ENCODE measurements at regions not wholly inside any gene's neighbourhood (a gene's known extent, or its start where the extent isn't known, plus 50 kb on each side); places are given as distances from the start of the nearest gene placed in this dataset.

GRCh38 chr1:195965036-195965435, 643.2 kb downstream of the KCNT2 start:
- ATAC-seq = no peak
- TF ChIP-seq ZNF70 (CRISPR knock-in tag; IDR thresholded peaks at IDR 0.05) (no peak), ZFP3 (CRISPR knock-in tag; IDR thresholded peaks at IDR 0.05) (no peak), BACH2 (CRISPR knock-in tag; IDR thresholded peaks at IDR 0.05; ENCODE audit: borderline replicate concordance) (no peak), ISL1 (CRISPR knock-in tag; IDR thresholded peaks at IDR 0.05) (no peak)

- TF ChIP-seq ZFP30 (CRISPR knock-in tag; IDR thresholded peaks at IDR 0.05) = no peak
- no peak for TF ChIP-seq TSHZ2 (CRISPR knock-in tag; IDR thresholded peaks at IDR 0.05)
- TF ChIP-seq, protein P1, sequence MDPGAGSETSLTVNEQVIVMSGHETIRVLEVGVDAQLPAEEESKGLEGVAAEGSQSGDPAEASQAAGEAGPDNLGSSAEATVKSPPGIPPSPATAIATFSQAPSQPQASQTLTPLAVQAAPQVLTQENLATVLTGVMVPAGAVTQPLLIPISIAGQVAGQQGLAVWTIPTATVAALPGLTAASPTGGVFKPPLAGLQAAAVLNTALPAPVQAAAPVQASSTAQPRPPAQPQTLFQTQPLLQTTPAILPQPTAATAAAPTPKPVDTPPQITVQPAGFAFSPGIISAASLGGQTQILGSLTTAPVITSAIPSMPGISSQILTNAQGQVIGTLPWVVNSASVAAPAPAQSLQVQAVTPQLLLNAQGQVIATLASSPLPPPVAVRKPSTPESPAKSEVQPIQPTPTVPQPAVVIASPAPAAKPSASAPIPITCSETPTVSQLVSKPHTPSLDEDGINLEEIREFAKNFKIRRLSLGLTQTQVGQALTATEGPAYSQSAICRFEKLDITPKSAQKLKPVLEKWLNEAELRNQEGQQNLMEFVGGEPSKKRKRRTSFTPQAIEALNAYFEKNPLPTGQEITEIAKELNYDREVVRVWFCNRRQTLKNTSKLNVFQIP (CRISPR knock-in tag; IDR thresholded peaks at IDR 0.05; ENCODE audit: borderline replicate concordance, low read depth) = no peak
- no peak for TF ChIP-seq ZFP3 (CRISPR knock-in tag; IDR thresholded peaks at IDR 0.05)
- no peak for TF ChIP-seq ARNTL (CRISPR knock-in tag; IDR thresholded peaks at IDR 0.05; ENCODE audit: borderline replicate concordance, low read depth)
- TF ChIP-seq TCF4 (CRISPR knock-in tag; IDR thresholded peaks at IDR 0.05; ENCODE audit: borderline replicate concordance) = no peak
- TF ChIP-seq CSRNP3 (CRISPR knock-in tag; IDR thresholded peaks at IDR 0.05) = no peak
- TF ChIP-seq RARB (CRISPR knock-in tag; IDR thresholded peaks at IDR 0.05) = no peak
- TF ChIP-seq CREB5 (CRISPR knock-in tag; IDR thresholded peaks at IDR 0.05; ENCODE audit: low read depth) = no peak
- no peak for TF ChIP-seq ZNF565 (CRISPR knock-in tag; conservative IDR thresholded peaks at IDR 0.05; ENCODE audit: low read depth)
- no peak for TF ChIP-seq BACH2 (CRISPR knock-in tag; IDR thresholded peaks at IDR 0.05; ENCODE audit: borderline replicate concordance)
- no peak for ATAC-seq
These were observed 643.7 kb downstream of the KCNT2 start for GRCh38 chr1:195964516-195964915.

DNA sequence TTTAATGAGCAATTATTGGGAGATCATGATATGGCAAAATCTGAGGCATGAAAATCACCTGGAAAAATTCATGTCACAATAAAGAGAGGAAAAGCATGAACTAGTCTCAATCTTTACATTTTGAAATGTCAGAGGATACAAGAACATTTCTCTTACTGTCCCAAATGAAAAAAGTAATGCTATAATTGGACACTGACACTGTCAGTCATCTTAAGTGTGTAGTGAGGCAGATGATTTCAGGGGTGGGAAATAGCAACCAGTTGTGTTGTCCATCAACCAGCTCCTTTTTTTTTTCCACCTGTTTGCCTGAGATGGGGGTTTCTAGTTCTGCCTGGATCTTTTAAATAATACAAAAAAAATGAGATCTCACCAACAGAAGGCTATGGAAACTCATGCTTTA, 646.2 kb downstream of the KCNT2 start:
- no peak for TF ChIP-seq OSR1 (CRISPR knock-in tag; IDR thresholded peaks at IDR 0.05)
- TF ChIP-seq PATZ1 (CRISPR knock-in tag; IDR thresholded peaks at IDR 0.05; ENCODE audit: borderline replicate concordance) = no peak
- no peak for TF ChIP-seq CREB5 (CRISPR knock-in tag; IDR thresholded peaks at IDR 0.05; ENCODE audit: low read depth)
- no peak for TF ChIP-seq ZNF565 (CRISPR knock-in tag; conservative IDR thresholded peaks at IDR 0.05; ENCODE audit: low read depth)
- no peak for TF ChIP-seq TOX (CRISPR knock-in tag; IDR thresholded peaks at IDR 0.05; ENCODE audit: borderline replicate concordance)
- TF ChIP-seq ISL1 (CRISPR knock-in tag; IDR thresholded peaks at IDR 0.05) = no peak
- TF ChIP-seq ZNF70 (CRISPR knock-in tag; IDR thresholded peaks at IDR 0.05) = no peak
- TF ChIP-seq ZC3H10 (CRISPR knock-in tag; IDR thresholded peaks at IDR 0.05) = no peak
- no peak for TF ChIP-seq ZFP3 (CRISPR knock-in tag; IDR thresholded peaks at IDR 0.05)
- no peak for TF ChIP-seq TCF4 (CRISPR knock-in tag; IDR thresholded peaks at IDR 0.05; ENCODE audit: borderline replicate concordance)
- no peak for TF ChIP-seq ARNTL (CRISPR knock-in tag; IDR thresholded peaks at IDR 0.05; ENCODE audit: borderline replicate concordance, low read depth)
- TF ChIP-seq, protein P1 (CRISPR knock-in tag; IDR thresholded peaks at IDR 0.05; ENCODE audit: borderline replicate concordance, low read depth) = no peak
- ATAC-seq = no peak
